NCI-H510A (cell line): ENCODE measurements at regions not wholly inside any gene's neighbourhood (a gene's known extent, or its start where the extent isn't known, plus 50 kb on each side); places are given as distances from the start of the nearest gene placed in this dataset.
"Not testable (repeated sequence)": the region's sequence is repeated elsewhere in the genome, so short reads cannot be mapped to it uniquely, and the experiment has no call there.

ENCODE experiments used
- DNase-seq: peaks from one replicate; lab custom pipeline; 2025; lab: John Stamatoyannopoulos, UW

DNA sequence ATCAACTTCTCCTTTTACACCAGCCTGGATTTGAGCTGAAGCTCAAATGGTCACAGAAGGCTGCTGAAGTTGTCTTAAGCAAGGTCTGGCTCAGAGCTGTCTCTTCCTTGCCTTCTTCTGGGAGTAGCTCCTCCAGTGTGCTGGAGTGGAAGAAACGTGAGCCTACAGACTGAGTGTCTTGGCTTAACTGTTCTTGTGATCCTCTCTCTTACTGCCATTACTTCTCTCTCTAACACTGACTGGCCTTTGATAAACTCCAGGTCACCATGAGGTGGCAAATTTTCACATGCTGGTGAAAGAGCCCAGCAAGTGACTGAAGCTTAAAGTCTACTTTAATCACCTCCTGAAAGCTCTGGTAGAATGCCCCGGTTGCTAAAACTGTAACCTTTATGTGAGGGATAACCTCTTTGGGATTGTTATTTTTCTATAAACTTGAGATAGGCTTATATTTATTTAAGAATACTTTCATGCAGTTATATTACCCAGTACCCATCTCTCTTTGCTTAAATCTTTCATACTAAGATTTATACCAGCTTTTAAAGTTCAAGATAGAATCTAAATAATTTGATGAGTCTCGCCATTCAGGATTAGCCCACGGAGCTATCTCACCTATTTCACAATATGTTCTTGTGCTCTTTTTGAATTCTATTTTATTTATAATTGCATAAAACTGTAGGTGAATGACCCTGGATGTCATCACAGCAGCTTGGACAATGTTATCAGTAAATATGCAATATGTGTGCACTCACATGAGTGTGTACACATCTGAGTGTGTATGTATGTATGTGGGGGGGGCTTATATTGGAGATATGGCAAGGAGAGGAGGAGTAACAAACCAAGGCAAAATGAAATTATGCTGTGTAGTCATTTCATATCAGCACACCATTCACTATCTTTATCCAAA is 924.0 kb downstream of the LTN1 start:
- no peak for DNase-seq

DNA sequence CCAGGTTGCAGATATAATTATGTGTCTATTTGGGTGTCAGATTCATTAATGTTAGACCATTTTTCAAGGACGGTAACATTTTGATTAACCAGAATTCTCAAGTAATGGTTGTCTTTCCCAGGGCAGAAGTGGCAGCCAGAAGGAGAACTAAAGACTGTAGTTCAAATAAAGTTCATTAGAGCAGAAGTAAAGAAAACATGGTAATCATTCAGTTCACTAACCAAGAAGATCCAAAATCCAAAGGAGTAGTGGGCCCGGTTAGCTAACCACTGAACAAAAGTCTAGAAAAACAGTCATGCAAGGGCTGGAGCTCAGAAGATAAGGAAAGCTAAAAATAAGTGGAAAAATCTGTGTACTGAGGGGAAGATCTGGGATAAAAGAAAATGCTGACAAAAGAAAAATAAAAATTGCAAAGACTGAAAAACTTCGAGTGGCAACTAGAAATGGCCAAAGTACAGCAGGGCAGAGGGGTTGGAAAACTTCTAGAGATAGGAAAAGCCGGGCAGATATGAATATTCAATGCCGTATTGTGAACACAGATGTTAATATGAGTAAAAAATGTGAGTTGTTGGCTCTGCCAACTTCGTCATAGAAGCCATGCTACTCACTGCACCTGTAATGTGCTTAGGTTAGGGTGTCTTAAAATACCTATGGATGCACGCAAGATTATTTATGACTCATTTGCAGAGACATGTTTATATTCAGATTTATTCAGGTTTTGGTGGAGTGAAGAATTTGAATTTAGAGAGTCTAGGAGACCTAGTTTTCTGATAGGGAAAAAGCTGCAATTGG is 925.9 kb downstream of the LTN1 start:
- DNase-seq, result no peak

DNA sequence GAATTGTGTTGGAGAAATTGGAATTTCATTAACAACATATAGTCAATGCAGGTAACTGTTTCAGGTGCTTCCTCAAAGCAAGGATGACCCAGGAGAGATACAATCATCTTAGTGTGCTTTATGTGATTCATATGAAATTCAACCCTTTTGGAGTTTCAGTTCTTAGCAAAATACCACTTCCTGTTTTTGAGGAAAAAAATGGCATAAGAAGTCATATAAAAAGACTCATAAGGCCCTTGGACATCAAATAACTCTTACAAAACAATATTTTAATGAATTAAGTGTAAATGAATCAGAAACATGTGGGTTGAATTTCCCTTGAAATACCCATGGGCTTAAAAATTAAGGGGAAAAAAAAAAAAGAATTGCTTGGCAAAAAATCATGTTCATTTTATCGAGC is 926.6 kb downstream of the LTN1 start:
- DNase-seq, result no peak

DNA sequence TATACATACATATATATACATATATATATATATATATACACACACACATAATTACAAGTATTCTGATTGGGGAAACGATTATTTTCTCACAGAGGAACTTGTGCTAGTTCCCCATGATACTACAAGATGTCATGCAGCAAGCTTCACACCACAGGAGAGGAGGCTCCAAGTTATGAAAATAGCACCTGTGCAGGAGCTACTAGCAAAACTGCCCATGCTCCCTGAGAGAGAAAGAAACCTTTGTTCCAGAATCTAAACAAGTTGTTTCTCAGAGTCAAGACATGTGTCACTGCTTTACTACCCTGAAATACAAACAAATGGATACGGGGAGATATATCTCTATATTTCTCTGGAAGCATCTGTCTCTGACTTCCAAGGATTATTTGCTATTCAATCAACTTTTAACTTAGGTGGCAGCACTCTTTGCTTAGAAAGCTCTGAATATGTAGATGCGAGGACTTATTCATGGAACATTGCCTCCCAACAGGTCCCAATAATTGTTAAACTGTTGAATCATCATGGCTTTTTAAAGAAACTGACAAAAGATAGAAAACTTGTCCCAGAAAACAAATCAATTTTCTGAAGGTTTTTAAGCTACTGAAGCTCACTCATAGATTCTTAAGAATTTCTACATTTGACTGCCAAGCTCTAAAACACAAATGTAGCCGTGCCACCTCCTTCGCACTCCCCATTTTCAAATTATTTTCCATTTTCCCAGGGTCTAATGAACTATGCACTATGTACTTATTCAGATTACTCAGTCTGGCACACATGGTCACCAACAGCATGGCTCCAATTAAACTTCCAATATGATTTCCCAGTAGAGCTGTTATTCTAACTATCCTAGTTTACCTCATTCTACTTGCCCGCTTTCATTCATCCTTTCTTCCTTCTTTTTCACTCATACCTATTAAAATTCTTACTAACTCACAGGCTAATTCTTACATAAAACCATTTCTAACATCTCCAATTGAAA is 929.1 kb downstream of the LTN1 start:
- DNase-seq, result no peak

DNA sequence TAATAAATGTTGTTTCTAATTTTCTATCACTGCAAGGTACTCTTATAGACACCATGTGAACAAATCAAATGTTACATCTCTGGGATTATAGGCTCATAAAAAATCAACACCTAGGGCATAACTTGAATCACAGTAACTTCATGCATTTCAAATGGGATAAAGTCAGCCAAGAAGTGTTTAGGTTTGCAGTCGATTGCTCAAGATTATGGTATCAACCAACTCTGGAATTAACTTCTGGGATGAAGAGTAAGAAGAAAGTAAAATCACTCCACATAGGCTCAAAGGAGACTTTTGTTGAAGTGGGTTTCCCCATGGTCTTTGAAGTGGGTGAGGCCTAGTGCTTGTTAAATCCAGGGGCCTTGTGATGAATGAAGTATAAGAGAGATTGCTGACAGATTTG is 939.7 kb downstream of the LTN1 start:
- DNase-seq, result not testable (repeated sequence)

DNA sequence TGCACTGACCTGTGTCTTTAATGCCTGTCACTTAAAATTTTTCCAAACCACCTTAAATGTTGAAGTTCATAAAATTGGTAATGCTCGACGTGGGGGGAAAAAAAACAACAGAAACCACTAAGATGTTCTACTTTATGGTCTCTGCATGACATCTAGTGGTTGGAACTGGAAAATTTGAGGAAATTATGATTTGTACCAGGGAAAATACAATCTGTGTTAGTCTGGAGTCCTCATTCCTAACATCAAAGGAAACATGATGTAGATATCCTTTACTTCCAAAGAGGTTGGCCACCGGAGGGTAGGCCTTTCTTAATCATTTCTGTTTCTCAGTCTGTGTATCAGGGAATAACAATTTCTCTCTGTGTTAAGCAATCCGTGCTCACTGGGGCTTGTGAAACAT is 941.0 kb downstream of the LTN1 start:
- DNase-seq, result not testable (repeated sequence)

DNA sequence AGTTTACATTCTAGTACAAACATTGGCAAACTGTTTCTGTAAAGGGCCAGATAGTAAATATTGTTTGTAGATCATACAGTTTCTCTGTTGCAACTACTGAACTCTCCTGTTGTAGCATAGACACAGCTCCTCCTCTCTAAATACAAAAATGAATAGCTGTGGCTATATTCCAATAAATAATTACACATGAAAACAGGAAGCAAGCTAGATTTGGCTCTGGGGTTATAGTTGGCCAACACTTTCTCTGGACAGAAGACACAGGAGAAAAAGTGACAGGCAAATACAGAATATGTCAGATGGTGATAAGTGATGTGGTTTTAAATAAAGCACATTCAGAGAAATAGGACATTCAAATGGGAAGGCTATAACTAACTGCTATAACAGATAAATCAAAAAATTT is 957.0 kb downstream of the LTN1 start:
- DNase-seq, result not testable (repeated sequence)

DNA sequence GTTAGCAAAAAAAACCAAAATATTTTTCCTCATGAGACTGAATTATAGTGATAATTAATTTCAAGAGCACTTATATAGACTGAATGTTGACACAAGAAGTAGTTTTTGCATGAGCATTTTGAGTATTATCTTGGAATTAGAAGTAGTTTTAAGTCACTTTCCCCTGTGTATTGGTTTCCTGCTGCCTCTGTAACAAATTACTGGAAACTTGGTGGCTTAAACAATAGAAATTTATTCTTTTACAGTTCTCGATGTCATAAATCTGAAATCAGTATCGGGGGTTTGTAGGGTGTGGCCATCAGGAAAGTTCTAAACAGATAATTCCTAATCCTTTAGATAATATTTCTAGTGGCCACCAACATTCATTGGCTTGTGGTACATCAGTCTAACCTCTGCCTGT is 957.8 kb downstream of the LTN1 start:
- DNase-seq, result not testable (repeated sequence)

DNA sequence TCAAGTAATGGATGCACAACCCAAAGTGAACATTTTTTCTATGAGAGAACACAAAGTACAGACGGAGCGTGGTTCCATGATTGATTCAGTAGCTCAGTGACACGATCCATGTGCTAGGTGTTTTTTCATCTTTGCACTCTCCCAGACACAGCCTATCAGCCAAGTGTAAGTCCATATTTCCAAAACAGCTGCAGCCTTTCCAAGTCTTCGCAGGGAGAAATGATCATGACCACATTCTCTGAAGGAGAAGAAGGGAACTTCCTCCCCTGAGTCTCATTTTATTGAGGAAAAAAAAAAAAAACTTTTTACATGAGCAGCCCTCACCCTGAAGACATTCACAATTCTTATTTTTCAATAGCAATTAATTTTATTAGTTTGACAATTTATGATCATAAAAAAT is 958.3 kb downstream of the LTN1 start:
- DNase-seq, result not testable (repeated sequence)

DNA sequence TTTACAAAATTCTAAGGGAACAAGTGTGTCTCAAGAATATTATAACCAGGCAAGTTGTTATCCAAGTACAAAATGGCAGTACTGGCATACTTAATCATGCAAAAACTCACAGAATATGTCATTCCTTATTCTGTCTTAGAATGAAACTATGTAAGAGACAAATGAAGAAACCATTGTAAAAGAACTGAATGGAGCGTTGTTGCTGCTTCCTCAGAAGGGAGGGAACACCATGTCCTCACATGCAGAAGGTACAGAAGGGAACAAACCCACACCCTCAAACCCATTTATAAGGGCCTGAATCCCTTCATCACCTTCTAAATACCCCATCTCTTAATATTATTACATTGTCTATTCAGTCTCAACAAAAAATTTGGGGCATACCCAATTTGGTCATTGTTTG is 960.0 kb downstream of the LTN1 start:
- DNase-seq, result not testable (repeated sequence)

DNA sequence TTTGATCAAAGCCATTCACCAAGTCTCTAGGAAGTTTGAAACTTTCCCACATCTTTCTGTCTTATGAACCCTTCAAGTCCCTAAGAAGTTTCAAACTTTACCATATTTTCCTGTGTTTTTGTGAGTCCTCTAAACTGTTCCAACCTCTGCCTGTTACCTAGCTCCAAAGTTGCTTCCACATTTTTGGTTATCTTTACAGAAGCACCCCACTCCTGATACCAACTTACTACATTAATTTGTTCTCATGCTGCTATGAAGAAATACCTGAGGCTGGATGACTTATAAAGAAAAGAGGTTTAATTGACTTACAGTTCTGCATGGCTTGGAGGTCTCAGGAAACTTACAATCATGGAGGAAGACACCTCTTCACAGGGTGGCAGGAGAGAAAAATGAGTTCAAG is 961.6 kb downstream of the LTN1 start:
- not testable (repeated sequence) for DNase-seq

DNA sequence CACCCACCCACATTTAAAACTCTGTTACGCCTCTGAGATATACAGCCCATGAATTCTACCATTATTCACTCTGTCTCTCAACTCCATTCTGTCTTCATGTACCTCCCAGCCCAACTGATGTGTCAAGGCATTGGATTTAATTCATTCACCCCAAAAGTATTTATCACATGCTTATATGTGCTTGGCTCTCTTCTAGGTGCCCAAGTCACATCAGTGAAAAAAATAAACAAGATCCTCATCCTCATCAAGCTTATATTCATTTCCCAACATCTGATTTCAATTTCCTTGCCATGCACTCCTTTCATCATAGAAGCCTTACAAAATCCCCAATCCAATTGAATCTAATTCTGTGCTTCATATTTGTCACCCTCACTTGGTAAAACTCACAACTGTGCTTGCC is 967.6 kb downstream of the LTN1 start:
- DNase-seq, result no peak

DNA sequence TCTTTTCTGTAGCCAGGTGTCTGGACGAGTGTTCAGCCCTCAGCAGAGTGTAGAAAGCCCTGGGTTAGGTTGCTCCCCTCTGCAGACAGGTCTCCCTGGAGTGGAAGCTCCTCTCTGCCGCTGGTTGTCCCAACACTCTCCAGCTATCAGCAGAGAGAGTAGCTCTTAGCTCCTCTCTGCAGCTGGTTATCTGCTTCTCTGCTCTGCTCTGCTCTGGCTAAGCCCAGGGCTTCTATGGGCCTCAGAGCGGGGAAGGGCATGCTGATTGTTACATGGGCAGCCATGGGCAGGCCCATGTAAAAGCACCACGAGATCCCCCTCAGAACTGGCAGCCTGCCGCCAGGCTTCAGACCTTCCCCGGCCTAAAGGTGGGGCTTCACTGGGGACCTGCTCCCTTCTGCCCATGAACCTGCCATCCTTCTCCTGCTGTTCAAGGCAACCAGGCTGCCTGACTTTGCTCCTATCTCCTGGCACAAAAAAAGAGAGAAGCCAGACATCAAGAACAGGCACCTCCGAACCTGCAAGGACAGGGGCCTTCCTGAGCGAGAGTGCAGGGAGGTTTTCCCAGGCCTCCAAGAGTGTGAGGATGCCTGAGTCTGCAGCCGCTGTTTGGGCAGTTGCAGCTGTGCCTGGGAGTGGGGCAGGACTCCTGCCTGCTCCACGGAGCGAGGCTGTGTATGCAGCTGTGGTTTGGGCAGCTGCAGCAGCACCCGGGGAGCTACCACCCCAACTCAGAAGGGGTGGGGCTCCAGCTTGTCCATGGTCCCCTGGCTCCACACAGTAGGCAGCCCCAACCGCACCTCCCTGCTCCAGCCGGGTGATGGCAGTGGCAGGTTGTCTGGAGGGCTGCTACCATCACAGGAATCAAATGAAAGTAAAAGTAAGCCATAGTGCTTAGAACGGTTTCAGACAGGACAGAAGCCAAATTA is 973.7 kb downstream of the LTN1 start:
- no peak for DNase-seq

DNA sequence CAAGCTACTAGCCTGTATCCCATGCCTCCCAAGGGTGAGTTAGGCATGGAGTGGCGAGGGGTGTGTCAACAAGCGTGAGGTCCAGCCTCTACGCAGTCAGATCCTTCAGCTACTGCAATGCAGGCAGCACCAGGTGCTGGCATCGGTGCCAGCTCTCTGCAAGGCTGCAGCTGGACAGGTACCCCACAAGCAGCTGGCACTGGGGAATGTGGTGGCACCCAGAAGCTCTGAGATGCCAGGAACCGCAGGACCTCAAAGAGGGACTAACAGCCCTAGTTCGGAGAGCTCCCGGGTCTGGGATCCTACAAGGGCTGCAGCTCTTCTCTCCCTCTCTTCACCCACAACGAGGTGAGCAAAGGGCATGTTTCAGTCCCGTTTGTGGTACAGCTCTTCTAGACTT is 974.5 kb downstream of the LTN1 start:
- no peak for DNase-seq

DNA sequence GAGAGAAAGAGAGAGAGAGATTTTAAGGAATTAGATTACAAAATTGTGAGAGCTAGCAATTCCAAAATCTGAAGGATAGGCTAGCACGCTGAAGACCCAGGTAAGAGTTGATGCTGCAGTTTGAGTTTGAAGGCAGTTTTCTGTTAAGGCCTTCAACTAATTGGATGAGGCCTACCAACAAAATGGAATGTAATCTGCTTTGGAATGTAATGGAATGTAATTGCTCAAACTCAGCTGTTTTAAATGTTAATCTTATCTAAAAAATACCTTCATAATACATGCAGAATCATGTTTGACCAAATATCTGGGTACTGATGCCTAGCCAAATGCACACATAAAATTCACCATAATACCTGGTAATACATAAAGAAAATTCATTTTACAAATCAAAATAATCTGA is 976.1 kb downstream of the LTN1 start:
- DNase-seq, result no peak

DNA sequence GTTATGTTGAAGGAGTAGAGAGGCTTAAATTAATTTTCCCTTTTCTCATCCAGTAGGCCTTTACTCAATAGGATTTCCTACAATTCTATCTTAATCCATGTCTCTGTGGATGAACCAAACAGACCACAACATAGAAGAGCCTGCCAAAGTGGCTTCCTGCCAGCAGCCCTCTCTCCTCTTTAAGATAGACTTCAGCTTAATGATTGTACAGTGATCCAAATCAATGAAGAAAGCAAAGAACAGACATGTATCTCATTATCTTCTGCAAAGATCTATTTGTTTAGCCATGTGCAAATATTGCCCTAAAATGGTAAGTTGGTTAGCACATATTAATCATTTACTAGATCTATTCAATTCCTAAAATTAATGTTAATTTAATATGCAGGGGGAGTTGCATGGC is 979.6 kb downstream of the LTN1 start:
- DNase-seq, result not testable (repeated sequence)

DNA sequence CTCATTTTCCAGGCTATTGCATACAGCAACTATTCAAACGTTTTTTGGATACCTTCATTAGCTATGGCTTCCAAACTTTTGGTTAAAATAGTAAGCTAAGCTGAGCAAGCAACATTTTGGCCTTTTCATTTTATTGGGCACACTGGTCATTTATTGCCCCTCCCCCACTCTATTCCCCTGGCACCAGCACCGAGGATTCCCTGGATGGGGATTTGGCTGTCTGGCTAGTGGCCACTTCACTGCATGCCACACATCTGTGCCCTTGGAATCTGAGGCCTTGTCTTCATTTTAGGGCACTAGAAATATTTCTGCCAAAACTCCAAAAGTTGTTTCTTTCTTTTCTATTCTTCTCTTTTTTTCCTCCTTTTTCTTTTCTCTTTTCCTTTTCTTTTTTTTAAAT is 980.7 kb downstream of the LTN1 start:
- DNase-seq, result not testable (repeated sequence)

DNA sequence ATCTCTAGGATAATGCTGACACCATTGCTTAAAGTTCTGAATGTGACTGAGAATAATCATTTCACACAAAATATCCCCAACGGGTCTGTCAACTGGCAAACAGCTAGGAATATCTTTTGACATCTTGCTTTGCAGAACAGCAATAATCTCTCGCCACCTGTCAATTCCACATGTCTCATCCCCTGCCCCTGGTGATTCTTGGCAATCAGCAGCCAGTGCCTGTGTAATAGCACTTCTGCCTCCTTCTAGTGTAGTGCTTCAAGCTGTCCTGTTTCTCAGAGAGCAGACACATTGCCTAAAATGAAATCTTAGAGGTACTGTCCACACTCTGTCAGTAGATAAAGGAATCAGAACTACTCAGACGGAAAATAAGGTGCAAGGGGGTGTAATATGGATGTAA is 984.4 kb downstream of the LTN1 start:
- not testable (repeated sequence) for DNase-seq

DNA sequence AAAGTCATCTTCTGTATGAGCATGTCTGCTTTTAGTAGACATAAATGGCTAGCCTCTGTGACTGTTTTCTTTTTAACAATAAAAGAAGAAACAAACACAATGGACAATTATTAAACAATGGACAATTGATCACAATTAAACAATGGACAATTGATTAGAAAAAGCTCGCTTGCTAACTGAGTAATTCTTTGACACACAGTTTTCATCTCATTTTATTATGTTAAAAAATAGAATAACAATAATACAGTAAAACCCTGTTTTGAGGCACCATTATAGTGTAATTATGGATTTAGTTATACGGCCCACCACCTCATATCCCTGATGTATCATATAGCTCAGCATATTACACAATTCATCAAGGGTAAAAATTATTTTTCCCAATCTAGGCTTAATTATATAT is 989.0 kb downstream of the LTN1 start:
- not testable (repeated sequence) for DNase-seq

DNA sequence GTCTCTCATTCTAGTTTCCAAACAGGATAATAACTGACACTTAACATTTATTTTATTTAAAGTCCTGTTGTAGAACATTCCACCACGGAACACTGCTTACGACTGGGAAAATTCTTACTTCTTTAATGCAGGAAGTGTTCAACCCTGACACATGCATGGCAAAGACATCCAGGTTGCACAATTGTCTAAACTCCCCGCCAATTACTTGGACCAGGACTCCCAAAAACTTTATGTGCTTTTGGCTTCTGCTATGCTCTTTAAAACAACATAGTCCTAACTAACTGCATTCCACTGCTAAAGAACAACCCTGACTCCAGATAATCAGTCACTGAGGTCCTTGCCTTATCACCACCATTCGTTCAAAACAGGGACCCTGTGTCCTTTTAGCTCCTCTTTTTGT is 995.8 kb downstream of the LTN1 start:
- DNase-seq, result not testable (repeated sequence)
